ENCODE measurements at regions not wholly inside any gene's neighbourhood (a gene's known extent, or its start where the extent isn't known, plus 50 kb on each side); places are given as distances from the start of the nearest gene placed in this dataset.

DNA sequence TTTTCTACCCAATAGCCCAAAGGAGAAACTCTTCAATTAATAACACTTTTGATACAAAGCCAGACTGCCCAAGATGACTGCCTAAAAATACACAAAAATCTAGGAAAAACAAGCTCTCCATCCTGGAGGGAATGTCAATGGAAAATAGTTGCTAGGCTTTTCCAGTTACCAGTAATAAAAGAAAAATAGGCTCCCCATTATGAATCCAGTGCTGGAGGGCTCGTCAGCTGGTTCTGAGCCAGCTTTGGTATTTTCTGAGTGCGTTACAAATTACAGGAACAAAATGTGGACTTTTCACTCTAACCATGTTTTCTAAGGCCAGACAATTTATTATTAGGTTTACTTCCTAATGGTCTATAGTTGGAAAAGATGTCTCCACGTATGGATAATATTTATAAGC, 414.5 kb downstream of the ACTL7B start:
- TF ChIP-seq, protein P1, sequence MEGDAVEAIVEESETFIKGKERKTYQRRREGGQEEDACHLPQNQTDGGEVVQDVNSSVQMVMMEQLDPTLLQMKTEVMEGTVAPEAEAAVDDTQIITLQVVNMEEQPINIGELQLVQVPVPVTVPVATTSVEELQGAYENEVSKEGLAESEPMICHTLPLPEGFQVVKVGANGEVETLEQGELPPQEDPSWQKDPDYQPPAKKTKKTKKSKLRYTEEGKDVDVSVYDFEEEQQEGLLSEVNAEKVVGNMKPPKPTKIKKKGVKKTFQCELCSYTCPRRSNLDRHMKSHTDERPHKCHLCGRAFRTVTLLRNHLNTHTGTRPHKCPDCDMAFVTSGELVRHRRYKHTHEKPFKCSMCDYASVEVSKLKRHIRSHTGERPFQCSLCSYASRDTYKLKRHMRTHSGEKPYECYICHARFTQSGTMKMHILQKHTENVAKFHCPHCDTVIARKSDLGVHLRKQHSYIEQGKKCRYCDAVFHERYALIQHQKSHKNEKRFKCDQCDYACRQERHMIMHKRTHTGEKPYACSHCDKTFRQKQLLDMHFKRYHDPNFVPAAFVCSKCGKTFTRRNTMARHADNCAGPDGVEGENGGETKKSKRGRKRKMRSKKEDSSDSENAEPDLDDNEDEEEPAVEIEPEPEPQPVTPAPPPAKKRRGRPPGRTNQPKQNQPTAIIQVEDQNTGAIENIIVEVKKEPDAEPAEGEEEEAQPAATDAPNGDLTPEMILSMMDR (IDR thresholded peaks at IDR 0.05): no peak
- DNase-seq: no peak
- Histone ChIP-seq H3K4me1 (peaks cover 0 to 58% (median 15%) of the 10 kb centered on the region in 4 donors), H3K27ac (peak overlapping the region in 1 of 2 donors; percentile 32), H3K9me3 (no peaks in the 10 kb centered on the region), H3K4me3 (no peak overlapping the region), H3K36me3 (no peaks in the 10 kb centered on the region), H3K27me3 (no peaks in the 10 kb centered on the region)
- intact Hi-C loops (cut with DNase I; ENCODE audit: low total_unique reads): no loop called here

DNA sequence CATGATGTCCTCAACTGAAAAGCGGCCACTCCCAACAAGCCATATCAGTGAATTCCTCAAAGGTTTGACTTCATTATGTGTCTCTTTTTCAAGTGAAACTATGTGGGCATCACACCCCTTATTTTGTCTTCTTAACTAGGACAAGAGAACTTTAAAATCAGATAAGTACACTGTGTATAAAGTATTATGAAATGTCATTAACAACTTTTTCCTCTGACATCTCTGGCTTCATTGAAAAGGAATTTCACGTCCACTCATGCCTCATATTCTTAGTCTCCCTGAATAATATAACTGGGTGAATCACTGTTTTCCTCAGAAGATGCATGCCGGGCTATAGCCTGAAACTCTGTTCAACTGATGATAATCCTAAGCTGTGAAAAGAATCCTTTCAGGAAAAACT, 415.8 kb downstream of the ACTL7B start:
- Histone ChIP-seq H3K27me3 (no peaks in the 10 kb centered on the region), H3K36me3 (no peaks in the 10 kb centered on the region), H3K4me3 (no peak overlapping the region), H3K4me1 (peaks cover 0 to 55% (median 15%) of the 10 kb centered on the region in 4 donors), H3K9me3 (no peaks in the 10 kb centered on the region), H3K27ac (peak overlapping the region; percentile 17 to 32)
- no peak for DNase-seq
- intact Hi-C loops (cut with DNase I; ENCODE audit: low total_unique reads): no loop called here
- TF ChIP-seq, protein P1 (IDR thresholded peaks at IDR 0.05): no peak

DNA sequence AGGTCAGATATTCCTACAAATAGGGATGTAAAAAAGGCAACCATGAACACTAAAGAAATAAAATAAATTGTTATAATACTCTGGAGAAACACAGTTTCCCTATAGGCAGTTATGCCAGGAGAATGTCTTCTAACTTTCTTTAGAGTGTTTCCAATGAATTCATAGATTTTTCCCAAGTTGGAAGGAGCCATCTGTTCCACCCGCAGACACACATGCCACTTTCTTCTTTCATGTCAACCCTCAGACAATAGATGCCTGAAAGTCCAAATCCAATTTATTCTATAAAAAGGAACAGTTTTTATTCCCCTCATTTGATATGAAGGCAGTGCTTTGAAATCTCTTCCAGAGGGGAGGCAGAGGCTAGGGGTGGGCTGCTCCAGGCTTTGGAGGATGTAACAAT, 418.1 kb downstream of the ACTL7B start:
- DNase-seq: no peak
- Histone ChIP-seq H3K4me3 (no peak overlapping the region), H3K27ac (no peak overlapping the region), H3K27me3 (no peaks in the 10 kb centered on the region), H3K4me1 (peaks cover 0 to 32% (median 9%) of the 10 kb centered on the region in 4 donors), H3K9me3 (no peaks in the 10 kb centered on the region), H3K36me3 (no peaks in the 10 kb centered on the region)
- intact Hi-C loops (cut with DNase I; ENCODE audit: low total_unique reads): no loop called here
- TF ChIP-seq, protein P1 (IDR thresholded peaks at IDR 0.05): no peak

DNA sequence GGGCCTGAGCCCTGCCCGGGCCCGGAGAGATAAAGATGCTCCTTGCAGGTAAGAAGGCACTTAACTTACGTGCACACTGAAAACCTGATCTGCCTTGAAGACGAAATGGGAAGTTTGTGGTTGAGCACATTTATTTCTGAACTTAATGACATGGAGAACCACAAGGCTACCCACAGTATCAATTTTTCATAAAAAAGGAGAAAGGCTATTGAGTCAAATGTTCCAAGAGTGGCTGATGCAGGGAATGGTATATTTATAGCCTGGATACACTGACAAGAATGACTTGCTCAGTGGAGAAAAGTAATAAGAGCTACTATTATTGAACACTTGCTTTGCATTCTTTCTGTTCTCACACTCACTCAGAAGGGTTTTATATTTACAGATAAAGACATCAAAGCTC, 419.3 kb downstream of the ACTL7B start:
- intact Hi-C loops (cut with DNase I; ENCODE audit: low total_unique reads): no loop called here
- H3K4me1 ChIP-seq: peaks cover 0 to 24% (median 4%) of the 10 kb centered on the region in 4 donors
- no peak overlapping the region for H3K4me3 ChIP-seq
- no peaks in the 10 kb centered on the region for H3K27me3 ChIP-seq
- no peaks in the 10 kb centered on the region for H3K36me3 ChIP-seq
- H3K9me3 ChIP-seq: no peaks in the 10 kb centered on the region
- TF ChIP-seq, protein P1 (IDR thresholded peaks at IDR 0.05): no peak
- DNase-seq: no peak
- no peak overlapping the region for H3K27ac ChIP-seq

DNA sequence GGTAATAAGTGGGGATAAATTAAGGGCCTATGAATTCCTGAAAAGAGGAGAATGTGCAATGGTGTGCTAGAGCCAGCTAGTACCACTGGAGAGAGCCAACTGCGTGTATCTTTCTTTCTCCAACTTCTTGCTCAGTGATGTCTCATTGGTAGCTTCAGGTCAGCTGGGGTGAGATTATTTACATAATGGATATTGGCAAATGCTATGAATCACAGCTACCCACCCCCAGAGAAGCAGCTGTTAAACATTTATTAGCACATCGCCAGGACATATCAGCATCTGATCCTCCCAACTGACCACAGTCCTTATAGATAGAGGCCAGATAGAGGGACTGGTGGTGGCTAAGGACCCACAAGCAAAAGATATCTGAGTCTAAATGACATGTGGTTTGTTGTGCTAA, 421.3 kb downstream of the ACTL7B start:
- DNase-seq: no peak
- H3K4me3 ChIP-seq: no peak overlapping the region
- intact Hi-C loops (cut with DNase I; ENCODE audit: low total_unique reads): no loop called here

More for the DNA sequence above, 421.3 kb downstream of the ACTL7B start:
- no peaks in the 10 kb centered on the region for H3K27me3 ChIP-seq
- peaks cover 0 to 6% (median 0%) of the 10 kb centered on the region in 4 donors for H3K4me1 ChIP-seq
- TF ChIP-seq, protein P1 (IDR thresholded peaks at IDR 0.05): no peak
- no peaks in the 10 kb centered on the region for H3K36me3 ChIP-seq
- H3K27ac ChIP-seq: no peak overlapping the region
- H3K9me3 ChIP-seq: peaks cover 0 to 13% (median 0%) of the 10 kb centered on the region in 3 donors
